OCI-LY7 (cell line): ENCODE measurements at regions not wholly inside any gene's neighbourhood (a gene's known extent, or its start where the extent isn't known, plus 50 kb on each side); places are given as distances from the start of the nearest gene placed in this dataset.
"Not testable (repeated sequence)": the region's sequence is repeated elsewhere in the genome, so short reads cannot be mapped to it uniquely, and the experiment has no call there.

ENCODE experiments used
- BruUV-seq: library from RNA; stranded (reverse); fragments of 400-500 nt; replicated peaks from 2 replicates; lab custom pipeline; 2021; lab: Mats Ljungman, UMichigan
- CTCF ChIA-PET: fragments of 300-600 bp; sonication (Branson Sonifier 250); formaldehyde crosslinking; loops from one replicate; lab custom pipeline; 2022; ENCODE audit warnings: antibody characterized with exemption; ENCODE audit not compliant: unreplicated experiment; lab: Charles Lee
- POLR2A ChIA-PET: fragments of 300-600 bp; sonication (Branson Sonifier 250); formaldehyde crosslinking; loops from one replicate; lab custom pipeline; 2022; ENCODE audit warnings: antibody characterized with exemption; lab: Charles Lee
- DNase-seq: peaks from one replicate; pipeline ENCODE4 v3.0.0-alpha.2; 2015; ENCODE audit warnings: low spot score
- H2AFZ ChIP-seq: fragments of 200-600 bp; sonication (generic), shearing (Covaris generic); 2 replicates; pipeline ENCODE4 v1.6.1; 2014; ENCODE audit warnings: mild to moderate bottlenecking, antibody characterized with exemption, low read length, moderate library complexity
- H3K27ac ChIP-seq: fragments of 200-600 bp; sonication (generic); 2 replicates; pipeline ENCODE4 v1.5.1; 2014; ENCODE audit warnings: mixed run types, low read depth, mild to moderate bottlenecking, moderate library complexity, low read length, inconsistent platforms; ENCODE audit not compliant: poor library complexity, severe bottlenecking
- H3K36me3 ChIP-seq: fragments of 200-600 bp; sonication (generic); 2 replicates; pipeline ENCODE4 v1.6.1; 2014; ENCODE audit warnings: mild to moderate bottlenecking, antibody characterized with exemption, low read length, moderate library complexity, mixed read lengths; ENCODE audit not compliant: insufficient read depth
- H3K4me1 ChIP-seq: fragments of 200-600 bp; sonication (generic); 2 replicates; pipeline ENCODE4 v1.5.1; 2014; ENCODE audit warnings: mild to moderate bottlenecking, low read length; ENCODE audit not compliant: insufficient read depth, poor library complexity, severe bottlenecking
- H3K4me2 ChIP-seq: fragments of 200-600 bp; sonication (generic); 2 replicates; pipeline ENCODE4 v1.6.1; 2014; ENCODE audit warnings: mild to moderate bottlenecking, low read length
- H3K4me3 ChIP-seq: fragments of 200-600 bp; sonication (generic); 2 replicates; pipeline ENCODE4 v1.5.1; 2014; ENCODE audit warnings: mild to moderate bottlenecking, low read depth, low read length; ENCODE audit not compliant: poor library complexity, severe bottlenecking
- H3K79me2 ChIP-seq: fragments of 200-600 bp; sonication (generic); 2 replicates; pipeline ENCODE4 v1.6.1; 2016; ENCODE audit warnings: low read depth, mild to moderate bottlenecking, low read length, moderate library complexity, mixed read lengths; ENCODE audit not compliant: insufficient read depth
- H3K9me2 ChIP-seq: fragments of 200-600 bp; sonication (generic); 2 replicates; pipeline ENCODE4 v1.6.1; 2016; ENCODE audit warnings: mild to moderate bottlenecking, low read length, mixed read lengths; ENCODE audit not compliant: insufficient read depth
- H3K9me3 ChIP-seq: fragments of 200-600 bp; sonication (generic); 2 replicates; pipeline ENCODE4 v1.6.1; 2014; ENCODE audit warnings: mild to moderate bottlenecking, mixed run types, low read length, mixed read lengths
- H4K20me1 ChIP-seq: fragments of 200-600 bp; sonication (generic); 2 replicates; pipeline ENCODE4 v1.6.1; 2014; ENCODE audit warnings: mild to moderate bottlenecking, antibody characterized with exemption, low read length, moderate library complexity, mixed read lengths; ENCODE audit not compliant: insufficient read depth
- CTCF ChIP-seq: fragments of 200-600 bp; sonication (generic); conservative IDR thresholded peaks from 2 replicates; pipeline ENCODE4 v1.5.1; 2014; ENCODE audit warnings: mild to moderate bottlenecking, antibody characterized with exemption, low read length, moderate library complexity, mixed read lengths
- EZH2phosphoT487 ChIP-seq: fragments of 200-600 bp; sonication (generic); IDR thresholded peaks from 2 replicates; pipeline ENCODE4 v1.6.1; 2018; ENCODE audit warnings: low read depth, borderline replicate concordance, mild to moderate bottlenecking, mixed run types, antibody characterized with exemption, low read length, moderate library complexity, mixed read lengths
- intact Hi-C: fragments of 100-400 bp; cut with micrococcal nuclease; formaldehyde crosslinking; loops from one replicate; pipeline ENCODE4 v1.10.0; 2022; ENCODE audit not compliant: unreplicated experiment

GRCh38 chrX:80556148-80556547 is 135.9 kb downstream of the TENT5D start:
- BruUV-seq = no TSS peak
- intact Hi-C loops = no loop called here
- Histone ChIP-seq H3K9me2 (no peaks in the 10 kb centered on the region), H3K4me2 (no peak overlapping the region), H2AFZ (no peak overlapping the region), H3K27ac (no peak overlapping the region), H3K4me3 (no peak overlapping the region), H3K4me1 (no peaks in the 10 kb centered on the region), H3K36me3 (no peaks in the 10 kb centered on the region), H4K20me1 (no peaks in the 10 kb centered on the region), H3K79me2 (no peaks in the 10 kb centered on the region), H3K9me3 (no peaks in the 10 kb centered on the region)
- CTCF ChIA-PET = no interaction called here
- TF ChIP-seq CTCF = no peak
- TF ChIP-seq EZH2phosphoT487 = no peak
- no peak for DNase-seq
- POLR2A ChIA-PET = no interaction called here

GRCh38 chrX:80572636-80573035 is 152.4 kb downstream of the TENT5D start:
- H3K27ac ChIP-seq = no peak overlapping the region
- H3K4me3 ChIP-seq = no peak overlapping the region
- ChIA-PET CTCF (no interaction called here), POLR2A (no interaction called here)
- H3K79me2 ChIP-seq = no peaks in the 10 kb centered on the region
- no peaks in the 10 kb centered on the region for H4K20me1 ChIP-seq
- intact Hi-C loops = no loop called here
- no peaks in the 10 kb centered on the region for H3K36me3 ChIP-seq
- TF ChIP-seq CTCF (no peak), EZH2phosphoT487 (no peak)
- H3K9me3 ChIP-seq = no peaks in the 10 kb centered on the region
- no peak for DNase-seq
- no peaks in the 10 kb centered on the region for H3K9me2 ChIP-seq
- no TSS peak for BruUV-seq
- no peak overlapping the region for H3K4me2 ChIP-seq
- H3K4me1 ChIP-seq = no peaks in the 10 kb centered on the region
- H2AFZ ChIP-seq = no peak overlapping the region

DNA sequence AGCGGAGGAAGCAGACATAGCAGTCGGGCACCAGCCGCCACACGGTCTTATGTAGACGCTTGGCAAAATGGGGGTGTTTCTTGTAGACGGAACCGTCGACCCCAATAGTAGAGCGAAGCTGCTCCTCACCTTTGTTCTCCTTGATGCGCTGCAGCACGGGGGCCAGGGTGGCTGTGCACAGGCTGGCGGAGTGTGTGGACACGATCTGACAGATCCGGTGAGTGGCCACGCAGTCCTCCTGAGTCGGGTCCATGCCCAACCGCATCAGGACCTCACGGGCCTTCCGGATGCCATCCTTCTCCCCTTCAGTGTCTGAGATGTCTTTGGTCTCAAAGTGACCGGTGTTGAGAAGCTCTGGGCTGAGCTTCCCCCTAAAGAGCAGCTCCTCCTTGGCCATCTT is 153.0 kb downstream of the TENT5D start:
- Histone ChIP-seq H3K9me3 (no peaks in the 10 kb centered on the region), H2AFZ (no peak overlapping the region), H3K4me2 (no peak overlapping the region), H3K9me2 (no peaks in the 10 kb centered on the region), H4K20me1 (no peaks in the 10 kb centered on the region), H3K4me1 (no peaks in the 10 kb centered on the region), H3K79me2 (no peaks in the 10 kb centered on the region), H3K4me3 (no peak overlapping the region), H3K36me3 (no peaks in the 10 kb centered on the region), H3K27ac (no peak overlapping the region)
- no TSS peak for BruUV-seq
- DNase-seq = no peak
- CTCF ChIA-PET = no interaction called here
- intact Hi-C loops = no loop called here
- no peak for TF ChIP-seq CTCF
- no peak for TF ChIP-seq EZH2phosphoT487
- POLR2A ChIA-PET = no interaction called here

DNA sequence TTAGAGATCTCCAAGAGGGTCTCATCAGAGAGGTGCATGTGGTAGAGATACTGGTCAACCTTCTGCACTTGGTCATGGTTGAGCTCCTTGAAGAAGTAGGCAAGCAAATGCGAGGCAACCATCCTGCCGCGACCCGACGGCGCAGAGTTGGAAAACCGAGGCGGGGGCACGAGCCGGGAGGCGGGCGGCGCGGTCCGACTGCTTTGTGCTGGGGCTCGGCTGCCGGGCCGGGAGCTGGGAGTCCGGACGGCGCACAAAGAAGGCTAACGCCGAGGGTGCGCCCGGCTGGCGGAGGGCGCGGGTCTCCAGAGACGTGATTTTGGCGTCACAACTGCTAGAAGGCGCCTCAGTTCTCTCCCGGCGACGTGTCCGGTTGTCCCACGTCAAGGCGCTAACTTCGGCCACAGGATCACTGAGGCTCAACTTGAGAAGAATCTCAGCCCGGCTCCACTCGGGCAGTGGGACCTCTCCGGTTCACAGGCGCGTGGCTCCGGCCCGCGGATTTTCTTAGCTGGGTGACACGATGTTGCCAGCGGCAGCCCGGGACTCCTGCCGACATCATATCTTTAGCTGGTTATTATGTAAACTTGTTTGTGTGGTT is 154.3 kb downstream of the TENT5D start:
- H3K9me3 ChIP-seq, H3K79me2 ChIP-seq, H4K20me1 ChIP-seq, H3K9me2 ChIP-seq, H3K36me3 ChIP-seq, H3K27ac ChIP-seq, intact Hi-C loops, H2AFZ ChIP-seq, CTCF ChIA-PET, H3K4me3 ChIP-seq, DNase-seq, BruUV-seq, H3K4me2 ChIP-seq, POLR2A ChIA-PET, H3K4me1 ChIP-seq: not testable (repeated sequence)
